ENCODE measurements at regions not wholly inside any gene's neighbourhood (a gene's known extent, or its start where the extent isn't known, plus 50 kb on each side); places are given as distances from the start of the nearest gene placed in this dataset.

DNA sequence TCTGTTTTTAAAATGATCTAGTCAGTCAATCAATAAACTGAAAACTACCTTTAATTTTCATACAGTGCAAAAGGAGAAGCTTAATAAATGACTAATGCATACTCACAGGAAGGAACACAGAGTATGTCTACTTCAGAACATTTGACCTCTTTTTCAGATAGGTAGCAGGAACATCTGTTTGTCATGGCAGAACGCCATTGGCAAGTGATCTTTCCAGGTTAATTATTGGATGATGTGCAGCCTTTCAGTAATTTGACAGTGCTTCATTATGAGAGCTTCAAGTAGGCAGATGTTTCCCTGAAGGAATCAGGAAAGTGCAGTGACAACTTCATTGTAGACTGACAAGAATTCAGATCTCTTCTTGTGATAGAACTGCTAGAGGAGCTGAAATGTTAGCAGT lies 325.0 kb downstream of the OTOL1 start:
- DNase-seq, result no peak

- no peak for DNase-seq
Measured at GRCh38 chr3:161822291-161822690, 325.7 kb downstream of the OTOL1 start.

GRCh38 chr3:161823910-161824309 lies 327.3 kb downstream of the OTOL1 start:
- DNase-seq, result no peak

DNA sequence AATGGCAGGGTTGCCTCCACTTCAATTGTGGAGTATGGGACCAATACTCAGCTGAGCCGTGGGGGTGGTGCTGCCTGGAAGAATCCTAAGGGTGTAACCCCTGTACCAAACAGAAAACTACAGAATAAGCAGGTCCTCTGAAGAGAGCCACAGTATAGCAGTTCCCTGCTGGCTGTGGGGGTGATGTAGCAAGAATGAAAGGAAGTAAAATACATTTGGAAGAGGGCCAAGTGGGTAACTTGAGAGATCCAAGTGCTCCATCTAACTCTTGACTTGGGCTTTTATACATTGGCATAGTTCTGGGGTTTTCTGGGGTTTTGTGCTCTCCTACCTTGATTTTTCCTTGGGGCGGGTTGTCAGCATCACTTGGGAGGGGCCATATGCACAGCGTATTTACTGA lies 341.4 kb downstream of the OTOL1 start:
- DNase-seq, result no peak

DNA sequence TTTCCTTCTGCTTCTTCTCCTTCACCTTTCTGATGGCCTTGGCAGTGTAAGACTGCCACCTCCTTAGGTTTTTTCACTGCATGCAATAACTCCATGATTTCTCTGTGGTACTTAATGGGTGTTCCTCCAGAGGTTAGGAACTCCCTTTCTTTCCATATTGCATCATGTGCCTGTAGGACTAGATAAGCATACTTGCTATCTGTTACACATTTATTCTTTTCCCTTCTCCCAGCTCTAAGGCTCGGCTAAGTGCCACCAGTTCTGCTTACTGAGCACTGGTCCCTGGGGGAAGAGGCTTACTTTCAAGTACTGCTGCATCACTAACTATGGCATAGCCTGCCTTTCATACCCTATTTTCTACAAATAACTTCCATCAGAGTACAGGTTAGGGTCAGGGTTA lies 351.8 kb downstream of the OTOL1 start:
- DNase-seq, result no peak

- peak; percentile 3 for DNase-seq
Measured at GRCh38 chr3:161851941-161852566, 355.4 kb downstream of the OTOL1 start.

- DNase-seq, result no peak
Measured at GRCh38 chr3:161852744-161853143, 356.1 kb downstream of the OTOL1 start.

DNA sequence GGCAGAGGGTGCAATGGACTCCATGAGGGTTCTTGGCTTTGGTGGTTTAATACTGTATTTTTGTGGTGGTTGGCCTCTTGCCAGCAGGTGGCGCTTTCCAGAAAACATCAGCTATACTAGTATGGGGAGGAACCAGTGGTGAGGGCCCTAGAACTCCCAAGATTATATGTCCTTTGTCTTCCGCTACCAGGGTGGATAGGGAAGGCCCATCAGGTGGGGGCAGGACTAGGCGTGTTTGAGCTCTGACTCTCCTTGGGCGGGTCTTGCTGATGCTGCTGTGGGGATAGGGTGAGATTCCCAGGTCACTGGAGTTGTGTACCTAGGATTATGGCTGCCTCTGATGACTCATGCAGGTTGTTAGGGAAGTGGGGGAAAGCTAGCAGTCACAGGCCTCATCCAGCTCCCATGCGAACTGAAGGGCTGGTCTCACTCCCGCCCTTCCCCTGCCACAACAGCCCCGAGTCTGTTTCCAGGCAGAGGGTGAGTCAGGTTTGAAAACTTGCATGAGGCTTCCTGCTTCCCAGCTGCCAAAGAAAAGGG lies 357.7 kb downstream of the OTOL1 start:
- DNase-seq, result no peak

GRCh38 chr3:161859057-161859456 lies 362.4 kb downstream of the OTOL1 start:
- DNase-seq, result no peak

DNA sequence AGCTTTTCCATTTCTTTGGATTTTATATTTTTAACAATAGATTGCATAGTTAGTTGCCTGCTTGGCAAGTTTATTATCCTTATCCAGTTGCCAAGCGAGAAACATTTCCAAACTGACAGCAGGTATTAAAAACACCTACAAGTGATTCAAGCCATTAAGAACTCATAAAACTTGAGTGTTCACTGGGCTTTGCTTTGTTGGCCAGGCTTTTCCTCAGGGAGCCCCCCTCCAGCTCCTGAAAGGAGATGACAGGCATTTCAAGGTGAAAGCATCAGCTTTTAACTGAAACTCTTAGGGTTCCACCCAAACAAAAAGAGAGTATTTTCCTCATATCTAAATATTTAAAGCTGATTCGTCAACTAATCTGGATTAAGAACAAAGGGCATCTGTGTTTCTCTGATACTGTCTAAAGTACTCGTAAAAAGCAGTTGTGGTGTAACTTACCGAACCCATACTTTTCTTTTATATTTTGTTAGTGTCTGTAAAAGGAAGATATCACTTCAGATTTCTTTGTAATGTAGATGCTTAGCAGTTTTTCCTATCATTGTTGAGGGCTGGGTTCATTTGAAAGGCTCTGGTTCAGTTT lies 363.4 kb downstream of the OTOL1 start:
- no peak for DNase-seq

DNA sequence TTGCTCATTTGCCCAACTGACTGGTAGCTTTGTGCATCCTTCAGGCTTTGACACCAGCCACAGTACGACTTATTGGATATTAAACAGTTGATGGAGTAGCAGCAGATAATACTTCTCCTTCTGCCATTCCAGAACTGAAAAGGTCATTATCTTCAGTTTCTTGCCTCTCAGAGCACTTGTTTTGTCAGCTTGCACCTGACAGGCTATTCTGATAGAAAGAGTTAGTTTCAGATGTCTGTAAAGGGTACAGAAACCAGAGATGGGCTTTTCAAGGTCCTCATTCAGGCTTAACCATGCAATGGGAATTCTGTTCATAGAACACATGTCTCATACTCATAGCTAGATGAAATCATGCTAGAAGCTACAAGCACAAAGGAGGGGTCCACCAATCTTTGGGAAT lies 367.2 kb downstream of the OTOL1 start:
- DNase-seq, result no peak

DNA sequence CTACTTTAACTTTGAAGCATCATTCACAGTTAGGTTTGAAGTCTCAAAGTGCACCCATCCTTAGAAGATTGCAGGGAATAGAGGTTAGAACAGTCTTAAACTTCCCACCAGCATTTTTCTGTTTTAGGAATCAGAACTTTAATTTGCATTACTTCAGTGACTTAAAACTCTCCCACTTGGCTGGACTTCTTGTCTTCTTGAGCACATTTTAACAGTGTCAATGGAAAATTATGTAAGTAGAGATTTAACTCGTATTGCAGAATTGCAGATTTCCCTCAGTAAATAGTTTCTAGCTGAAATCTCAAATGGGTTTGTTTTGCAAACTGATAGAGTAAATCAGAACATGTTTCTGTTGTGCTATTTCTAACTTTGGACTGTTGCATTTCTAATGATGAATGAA lies 369.6 kb downstream of the OTOL1 start:
- DNase-seq, result no peak

- DNase-seq, result no peak
Measured at GRCh38 chr3:161875483-161875882, 378.9 kb downstream of the OTOL1 start.

DNA sequence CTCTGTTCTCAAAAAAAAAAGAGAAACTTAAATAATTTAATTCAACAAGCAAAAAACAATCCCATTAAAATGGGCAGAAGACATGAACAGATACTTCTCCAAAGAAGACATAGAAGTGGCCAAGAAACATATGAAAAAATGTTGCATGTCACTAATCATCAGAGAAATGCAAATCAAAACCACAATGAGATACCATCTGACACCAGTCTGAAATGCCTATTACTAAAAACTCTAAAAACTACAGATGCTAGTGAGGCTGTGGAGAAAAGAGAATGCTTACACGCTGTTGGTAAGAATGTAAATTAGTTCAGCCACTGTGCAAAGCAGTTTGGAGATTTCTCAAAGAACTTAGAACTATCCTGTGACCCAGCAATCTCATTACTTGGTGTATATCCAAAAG lies 382.9 kb downstream of the OTOL1 start:
- no peak for DNase-seq

- no peak for DNase-seq
Measured at GRCh38 chr3:161884830-161885229, 388.2 kb downstream of the OTOL1 start.

GRCh38 chr3:161890147-161890625 lies 393.6 kb downstream of the OTOL1 start:
- no peak for DNase-seq

DNA sequence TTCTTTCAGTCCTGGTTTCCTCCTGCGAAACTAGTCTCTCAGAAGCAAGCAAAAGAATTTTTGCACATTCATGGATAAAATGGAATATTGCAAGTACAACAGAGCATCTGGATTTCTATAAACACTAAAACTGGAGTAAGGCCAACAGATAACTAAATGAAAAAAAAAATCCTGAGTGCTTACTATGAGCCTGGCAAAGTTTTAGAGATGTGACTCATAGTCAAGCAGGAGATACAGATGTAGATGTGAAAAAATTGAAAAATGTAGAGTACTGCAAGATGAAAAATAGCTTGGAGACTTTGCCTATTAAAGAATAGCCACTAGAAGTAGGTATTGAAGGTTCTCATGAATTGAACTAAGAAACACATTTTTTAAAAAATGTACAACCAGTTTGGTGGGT lies 397.4 kb downstream of the OTOL1 start:
- DNase-seq, result no peak

GRCh38 chr3:161894657-161895056 lies 398.0 kb downstream of the OTOL1 start:
- DNase-seq, result no peak

DNA sequence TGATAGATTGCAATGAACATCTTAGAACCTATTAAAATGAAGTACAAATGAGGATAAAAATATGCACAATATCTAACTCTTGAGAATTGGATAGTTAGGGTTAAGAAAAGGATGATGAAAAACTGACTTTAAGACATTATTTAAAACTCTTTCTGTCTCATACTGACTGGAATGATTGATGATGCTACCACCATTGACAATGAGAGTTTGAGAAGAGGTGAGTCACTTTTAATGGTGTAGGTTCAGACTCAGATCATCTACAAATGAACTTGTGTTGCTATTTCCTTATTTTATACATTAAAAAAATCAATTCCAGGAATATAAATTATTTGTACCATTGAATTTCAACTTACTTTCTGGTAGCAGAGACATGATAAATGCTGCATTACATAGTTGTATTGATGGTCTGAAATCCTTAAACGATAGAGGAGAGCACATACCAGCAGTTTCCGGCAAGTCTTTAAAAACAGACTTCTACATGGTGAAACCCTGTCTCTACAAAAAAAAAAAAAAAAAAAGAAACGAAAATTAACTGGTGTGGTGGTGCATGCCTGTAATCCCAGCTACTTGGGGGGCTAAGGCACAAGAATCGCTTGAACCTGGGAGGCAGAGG lies 409.0 kb downstream of the OTOL1 start:
- no peak for DNase-seq

DNA sequence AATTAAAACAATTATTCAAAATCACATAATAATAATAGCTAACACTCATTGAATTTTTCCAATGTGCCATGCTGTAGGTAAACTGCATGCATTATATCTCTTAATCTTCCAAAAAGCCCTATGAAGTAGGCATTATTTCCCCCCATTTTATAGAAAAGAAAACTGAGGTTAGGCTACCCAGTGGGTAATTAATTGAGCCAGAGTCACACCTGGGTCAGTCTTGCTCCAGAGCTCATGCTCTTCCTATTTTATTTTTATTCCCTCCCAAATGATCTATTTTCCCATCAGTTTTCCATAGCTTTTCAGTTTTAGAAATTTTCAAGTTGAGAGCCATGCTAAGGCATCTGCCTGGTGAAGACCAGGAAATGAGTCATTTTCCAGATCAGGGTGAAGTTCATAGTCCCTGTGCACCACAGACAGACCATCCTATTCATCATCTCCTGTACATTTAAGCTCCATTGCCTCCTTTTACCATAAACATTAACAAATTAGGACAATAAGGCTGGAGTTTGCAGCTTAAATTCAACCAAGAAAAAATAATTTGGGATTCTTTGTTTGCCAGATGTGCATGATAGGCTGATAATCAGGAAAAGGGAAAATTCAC lies 417.3 kb downstream of the OTOL1 start:
- no peak for DNase-seq

GRCh38 chr3:161914703-161915417 lies 418.3 kb downstream of the OTOL1 start:
- no peak for DNase-seq

- DNase-seq, result no peak
Measured at GRCh38 chr3:161915418-161915750, 418.8 kb downstream of the OTOL1 start.

GRCh38 chr3:161920196-161920595 lies 423.6 kb downstream of the OTOL1 start:
- no peak for DNase-seq

Measured in stimulated activated CD4-positive, alpha-beta T cell treated with anti-CD3 and anti-CD28 coated beads, Interleukin-12 subunit alpha, Interleukin-12 subunit beta, amount 100 ng/mL, for 4 hours (primary cell).